K562 (cell line): ENCODE measurements at regions not wholly inside any gene's neighbourhood (a gene's known extent, or its start where the extent isn't known, plus 50 kb on each side); places are given as distances from the start of the nearest gene placed in this dataset.

Source experiments
- BCL6 ChIP-seq: fragments of 250-450 bp; sonication (Bioruptor Pico); IDR thresholded peaks from 2 replicates; pipeline ENCODE4 v1.4.0; 2020
- BDP1 ChIP-seq: IDR thresholded peaks from 3 replicates; pipeline ENCODE4 v1.6.1; 2011; ENCODE audit not compliant: insufficient read length, insufficient read depth
- CTCF ChIP-seq, 3 experiments: IDR thresholded peaks in 2 of 3; conservative IDR thresholded peaks in 1 of 3; 2 replicates each; pipeline ENCODE4 v1.5.1; 2011 to 2012; ENCODE audit warnings: low read length in 3 of 3, mild to moderate bottlenecking in 3 of 3, control low read depth in 2 of 3, improper control_type of control experiment in 1 of 3, inconsistent platforms in 1 of 3, low read depth in 1 of 3, mixed read lengths in 1 of 3, moderate library complexity in 1 of 3; ENCODE audit not compliant: insufficient read depth in 2 of 3
- ETV5 ChIP-seq: sonication (generic); formaldehyde crosslinking; IDR thresholded peaks from 2 replicates; pipeline ENCODE4 v1.4.0; 2020; ENCODE audit warnings: low read depth, mild to moderate bottlenecking, missing genetic modification reagents
- FOXP1 ChIP-seq: sonication (generic); formaldehyde crosslinking; IDR thresholded peaks from 2 replicates; pipeline ENCODE4 v1.8.0; 2022; ENCODE audit warnings: mild to moderate bottlenecking, missing genetic modification reagents
- JUNB ChIP-seq: fragments of 450-650 bp; formaldehyde crosslinking; conservative IDR thresholded peaks from 2 replicates; pipeline ENCODE4 v1.4.0; 2020; ENCODE audit warnings: mild to moderate bottlenecking
- NFE2 ChIP-seq: IDR thresholded peaks from 2 replicates; pipeline ENCODE4 v1.6.1; 2014; ENCODE audit warnings: antibody characterized with exemption, low read depth
- NFYB ChIP-seq: IDR thresholded peaks from 2 replicates; pipeline ENCODE4 v1.6.1; 2011; ENCODE audit warnings: mild to moderate bottlenecking, moderate library complexity; ENCODE audit not compliant: insufficient read length; ENCODE audit errors: extremely low read depth
- PHB2 ChIP-seq: fragments of 450-650 bp; IDR thresholded peaks from 2 replicates; pipeline ENCODE4 v1.6.1; 2017; ENCODE audit warnings: low read depth
- RCOR1 ChIP-seq, 2 experiments: IDR thresholded peaks; 2 replicates each; pipeline ENCODE4 v1.6.1; 2012; ENCODE audit warnings: low read depth in 2 of 2, low read length in 2 of 2, borderline replicate concordance in 1 of 2, improper control_type of control experiment in 1 of 2
- SIN3A ChIP-seq, 2 experiments: fragments of 150-350 bp in 1 of 2; IDR thresholded peaks; 2 replicates each; pipeline ENCODE4 v1.6.1; 2011 to 2016; ENCODE audit warnings: borderline replicate concordance in 2 of 2, low read depth in 2 of 2, low read length in 2 of 2, mild to moderate bottlenecking in 2 of 2, moderate library complexity in 2 of 2; ENCODE audit not compliant: control insufficient read depth in 1 of 2
- SIX5 ChIP-seq, 2 experiments: IDR thresholded peaks; 2 replicates each; pipeline ENCODE4 v1.6.1; 2011; ENCODE audit warnings: low read length in 2 of 2, borderline replicate concordance in 1 of 2, low read depth in 1 of 2, mild to moderate bottlenecking in 1 of 2, moderate library complexity in 1 of 2; ENCODE audit not compliant: insufficient read depth in 1 of 2
- SMARCC2 ChIP-seq: fragments of 450-650 bp; IDR thresholded peaks from 2 replicates; pipeline ENCODE4 v1.6.1; 2017; ENCODE audit warnings: antibody characterized with exemption, moderate library complexity, mild to moderate bottlenecking, low read depth
- SRSF3 ChIP-seq: fragments of 200-400 bp; formaldehyde crosslinking; IDR thresholded peaks from 2 replicates; pipeline ENCODE4 v1.6.1; 2016; ENCODE audit warnings: mild to moderate bottlenecking, low read length, moderate library complexity; ENCODE audit not compliant: insufficient read depth
- TAF7 ChIP-seq: fragments of 450-650 bp; IDR thresholded peaks from 2 replicates; pipeline ENCODE4 v1.6.1; 2016; ENCODE audit warnings: missing genetic modification characterization, missing compliant biosample characterization
- TAF9B ChIP-seq: fragments of 450-650 bp; IDR thresholded peaks from 2 replicates; pipeline ENCODE4 v1.6.1; 2018; ENCODE audit warnings: mild to moderate bottlenecking; ENCODE audit not compliant: partially characterized antibody
- TCF7L2 ChIP-seq: fragments of 150-350 bp; IDR thresholded peaks from 2 replicates; pipeline ENCODE4 v1.6.1; 2016; ENCODE audit warnings: low read depth, mild to moderate bottlenecking, low read length, moderate library complexity
- TOE1 ChIP-seq, 2 experiments: fragments of 450-650 bp in 1 of 2; sonication (generic) in 1 of 2; formaldehyde crosslinking in 1 of 2; IDR thresholded peaks; 2 replicates each; pipeline versions ENCODE4 v1.7.1 to v1.8.0; 2016 to 2022; ENCODE audit warnings: borderline replicate concordance in 2 of 2, mild to moderate bottlenecking in 2 of 2, antibody characterized with exemption in 1 of 2, inconsistent platforms in 1 of 2, low read depth in 1 of 2, missing genetic modification reagents in 1 of 2, moderate library complexity in 1 of 2
- TSHZ1 ChIP-seq: fragments of 250-450 bp; sonication (Bioruptor Pico); IDR thresholded peaks from 2 replicates; pipeline ENCODE4 v1.4.0; 2020; ENCODE audit warnings: mild to moderate bottlenecking, moderate library complexity
- ZNF449 ChIP-seq: fragments of 250-450 bp; sonication (Bioruptor Pico); IDR thresholded peaks from 2 replicates; pipeline ENCODE4 v1.8.0; 2022; ENCODE audit warnings: moderate library complexity, mild to moderate bottlenecking, inconsistent platforms

GRCh38 chr6:26196846-26197635 lies 109.8 kb downstream of the HFE start (continued):
- no peak for TF ChIP-seq ETV5 (CRISPR knock-in tag)
- no peak for TF ChIP-seq SRSF3
- TF ChIP-seq JUNB = no peak
- 0 out of 2 replicates have a peak, but pooled peaks have one; percentile 27 for TF ChIP-seq FOXP1 (CRISPR knock-in tag)
- peak; percentile 68; the same call in 1 of the 2 replicates for TF ChIP-seq TOE1 (IDR thresholded peaks at IDR 0.05; ENCODE audit: borderline replicate concordance)
- TF ChIP-seq TOE1 (CRISPR knock-in tag; IDR thresholded peaks at IDR 0.05; ENCODE audit: borderline replicate concordance, low read depth) = peak; percentile 99
- no peak for TF ChIP-seq ZNF449 (CRISPR knock-in tag)
- TF ChIP-seq SIN3A (IDR thresholded peaks at IDR 0.05; ENCODE audit: borderline replicate concordance in 2 of 2, control insufficient read depth in 1 of 2, low read depth in 2 of 2, low read length in 2 of 2) = peak; percentile 35 to 78; a peak in 3 of 4 replicates
- no peak for TF ChIP-seq TCF7L2
- no peak for TF ChIP-seq PHB2
- no peak for TF ChIP-seq TAF7
- TF ChIP-seq BDP1 = no peak
- TF ChIP-seq NFYB = peak; percentile 96
- no peak for TF ChIP-seq SIX5 (IDR thresholded peaks at IDR 0.05; ENCODE audit: borderline replicate concordance in 1 of 2, insufficient read depth in 1 of 2, low read depth in 1 of 2, low read length in 2 of 2)
- peak; percentile 15 for TF ChIP-seq TAF9B
- TF ChIP-seq RCOR1 (IDR thresholded peaks at IDR 0.05; ENCODE audit: borderline replicate concordance in 1 of 2, low read depth in 2 of 2, low read length in 2 of 2) = no peak; a peak in 2 of 4 replicates
- no peak for TF ChIP-seq NFE2
- TF ChIP-seq SMARCC2 = no peak
- no peak for TF ChIP-seq TSHZ1 (CRISPR knock-in tag)
- TF ChIP-seq BCL6 = no peak
- TF ChIP-seq CTCF (IDR thresholded peaks at IDR 0.05 in 2 of 3, conservative IDR thresholded peaks at IDR 0.05 in 1 of 3; ENCODE audit: insufficient read depth in 2 of 3, low read depth in 1 of 3, low read length in 3 of 3) = 0 out of 6 replicates have a peak, but pooled peaks of 1 of the 3 experiments have one; percentile 19
